ENCODE measurements at regions not wholly inside any gene's neighbourhood (a gene's known extent, or its start where the extent isn't known, plus 50 kb on each side); places are given as distances from the start of the nearest gene placed in this dataset.

GRCh38 chr18:24995056-24995455 is 356.9 kb downstream of the ZNF521 start:
- DNase-seq, result no peak

GRCh38 chr18:24995755-24996154 is 356.2 kb downstream of the ZNF521 start:
- DNase-seq, result no peak

GRCh38 chr18:24999650-25000267 is 352.2 kb downstream of the ZNF521 start:
- DNase-seq, result no peak

GRCh38 chr18:25001803-25002202 is 350.2 kb downstream of the ZNF521 start:
- no peak for DNase-seq

- no peak for DNase-seq
These were observed 346.2 kb downstream of the ZNF521 start for GRCh38 chr18:25005541-25006403.

GRCh38 chr18:25010623-25011374 is 341.2 kb downstream of the ZNF521 start:
- DNase-seq, result no peak

Data from activated effector memory CD4-positive, alpha-beta T cell treated with Interleukin-2 at 50 U/mL for 16 hours (primary cell).